Stimulated activated CD4-positive, alpha-beta T cell treated with anti-CD3 and anti-CD28 coated beads, Interleukin-4, amount 100 ng/mL, for 24 hours (primary cell): ENCODE measurements at regions not wholly inside any gene's neighbourhood (a gene's known extent, or its start where the extent isn't known, plus 50 kb on each side); places are given as distances from the start of the nearest gene placed in this dataset.

Experiments
- DNase-seq: peaks from one replicate; pipeline ENCODE4 v3.0.0-alpha.2; 2020

DNA sequence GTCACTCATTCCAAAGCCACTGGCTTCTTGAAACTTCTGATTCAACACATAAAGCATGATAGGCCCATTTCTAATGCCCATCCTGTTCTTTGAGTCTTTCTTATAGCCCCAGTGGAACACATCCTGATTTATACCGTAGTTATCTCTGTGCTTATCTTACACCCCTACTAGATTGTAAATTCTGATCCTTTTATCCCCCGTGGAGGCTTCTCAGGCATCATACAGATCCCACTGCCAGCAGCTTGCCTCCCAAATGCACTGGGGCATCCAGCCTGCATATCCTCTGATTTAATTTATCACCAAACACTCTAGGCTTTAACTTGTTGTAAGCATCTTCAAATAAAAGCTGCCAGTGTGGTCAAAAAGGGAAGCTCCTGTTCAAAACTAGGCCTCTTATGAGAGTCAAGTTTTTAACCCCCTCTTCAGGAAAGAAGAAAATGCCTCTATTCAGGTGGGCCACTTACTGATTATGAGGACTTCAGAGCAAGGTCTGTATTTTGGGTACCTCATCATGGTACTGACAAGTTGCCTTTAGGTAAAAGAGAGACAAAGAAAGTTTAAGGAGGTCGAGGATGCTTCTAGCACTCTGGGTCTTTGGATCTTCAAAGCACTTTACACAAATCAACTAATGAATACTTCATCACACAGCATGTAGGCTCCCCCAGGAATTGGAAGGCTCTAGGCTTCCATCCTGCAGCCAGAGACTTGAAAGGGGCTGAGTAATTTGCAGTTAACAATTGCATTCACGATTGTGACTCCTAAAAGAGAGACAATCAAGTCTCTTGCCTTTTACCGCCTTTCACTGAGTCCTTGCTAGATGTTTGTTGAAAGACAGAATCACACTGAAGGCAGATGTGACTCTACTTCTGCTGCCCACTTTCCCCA lies 95.8 kb upstream of the LDB2 start:
- no peak for DNase-seq

- DNase-seq: no peak
Observed at GRCh38 chr4:16992566-16993225, 94.3 kb upstream of the LDB2 start.

DNA sequence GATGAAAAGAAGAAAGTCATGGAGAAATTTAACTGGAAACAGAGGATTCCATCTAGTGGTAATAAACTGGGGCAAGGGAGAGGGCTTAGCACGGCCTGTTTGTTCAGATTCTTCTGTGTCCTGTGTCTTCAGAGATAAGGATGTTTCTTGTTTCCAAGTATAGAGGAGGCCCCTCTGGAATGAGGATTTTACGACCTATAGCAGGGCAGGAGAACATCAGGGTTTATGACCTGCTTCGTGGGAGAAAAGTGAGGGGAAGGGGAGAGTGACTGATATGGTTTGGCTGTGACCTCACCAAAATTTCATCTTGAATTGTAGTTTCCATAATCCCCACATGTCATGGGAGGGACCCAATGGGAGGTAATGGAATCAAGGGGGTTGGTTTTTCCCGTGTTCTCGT lies 93.0 kb upstream of the LDB2 start:
- DNase-seq: no peak

DNA sequence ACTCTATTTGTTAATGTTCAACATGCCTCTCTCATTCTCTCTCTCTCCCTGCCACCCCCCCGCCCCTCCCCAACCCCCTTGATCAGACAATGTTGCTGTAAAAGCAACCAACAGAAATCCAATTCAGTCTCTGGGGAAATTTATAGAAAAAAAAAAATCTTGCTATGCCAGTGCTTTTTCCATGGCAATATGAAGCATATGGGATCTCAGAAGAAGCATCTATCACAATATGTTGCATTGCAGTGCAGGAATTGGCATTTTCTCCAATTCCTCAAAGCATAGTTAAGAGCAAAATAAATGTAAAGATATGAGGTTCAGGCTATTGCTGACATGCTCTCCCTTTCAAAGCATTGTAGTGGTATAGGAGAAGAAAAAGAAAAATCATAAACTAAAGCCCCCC lies 90.9 kb upstream of the LDB2 start:
- DNase-seq: no peak

DNA sequence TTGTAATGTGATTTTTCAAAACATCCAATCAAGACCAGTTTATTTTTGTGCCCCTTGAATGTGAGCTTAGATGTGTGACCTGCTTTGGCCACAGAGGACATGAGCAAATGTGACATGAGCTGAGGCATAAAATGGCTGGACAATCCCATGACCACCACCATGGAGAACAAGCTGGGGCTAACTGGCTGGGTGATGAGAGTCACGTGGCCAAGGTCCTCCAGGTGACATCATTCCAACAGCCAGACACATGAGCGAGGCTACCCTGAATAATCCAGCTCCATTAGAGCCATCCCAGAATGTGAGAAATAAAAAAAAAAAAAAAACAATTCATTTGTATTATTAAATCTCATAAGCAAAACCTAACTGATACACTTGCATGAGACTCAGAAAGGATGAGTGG lies 90.4 kb upstream of the LDB2 start:
- no peak for DNase-seq

GRCh38 chr4:16977081-16977480 lies 78.6 kb upstream of the LDB2 start:
- no peak for DNase-seq

DNA sequence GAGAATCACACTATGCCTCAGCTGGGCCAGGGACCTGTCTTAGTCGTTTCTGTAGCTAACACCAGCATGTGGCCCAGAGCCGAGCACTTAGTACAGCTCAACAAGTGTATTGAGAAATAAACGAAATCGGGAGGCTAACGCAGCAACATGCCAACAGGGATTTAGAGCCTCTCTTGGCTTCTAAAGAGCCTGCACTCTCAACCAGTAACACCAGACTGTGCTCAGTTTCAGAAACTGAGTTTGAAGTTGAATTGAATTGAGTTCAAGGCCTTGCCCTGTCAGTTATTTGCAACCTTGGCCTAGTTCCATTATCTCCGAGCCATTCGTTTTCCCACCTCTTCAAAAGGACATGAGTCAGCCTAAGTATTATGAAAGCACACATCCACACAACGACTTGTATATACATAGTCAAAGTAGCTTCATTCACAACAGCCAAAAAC lies 71.3 kb upstream of the LDB2 start:
- no peak for DNase-seq

DNA sequence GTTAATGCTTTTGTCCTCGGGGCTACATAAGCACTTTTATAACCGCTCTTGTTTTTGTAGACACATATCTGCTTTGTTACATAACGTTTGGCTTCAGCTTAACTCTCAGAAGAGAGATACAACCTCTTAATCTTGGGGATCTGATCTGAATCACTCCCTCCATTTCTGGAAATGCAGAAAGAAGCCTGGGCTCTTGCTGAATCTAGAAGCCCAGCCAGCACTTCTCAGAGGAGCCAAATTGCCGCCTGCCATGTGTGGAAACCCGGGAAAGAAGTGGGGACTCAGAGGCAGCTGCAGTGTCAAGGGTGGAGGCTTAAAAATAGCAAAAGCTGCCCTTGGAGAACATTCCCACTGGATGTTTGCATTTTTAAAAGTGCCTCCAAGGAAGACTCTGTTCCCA lies 69.3 kb upstream of the LDB2 start:
- no peak for DNase-seq

DNA sequence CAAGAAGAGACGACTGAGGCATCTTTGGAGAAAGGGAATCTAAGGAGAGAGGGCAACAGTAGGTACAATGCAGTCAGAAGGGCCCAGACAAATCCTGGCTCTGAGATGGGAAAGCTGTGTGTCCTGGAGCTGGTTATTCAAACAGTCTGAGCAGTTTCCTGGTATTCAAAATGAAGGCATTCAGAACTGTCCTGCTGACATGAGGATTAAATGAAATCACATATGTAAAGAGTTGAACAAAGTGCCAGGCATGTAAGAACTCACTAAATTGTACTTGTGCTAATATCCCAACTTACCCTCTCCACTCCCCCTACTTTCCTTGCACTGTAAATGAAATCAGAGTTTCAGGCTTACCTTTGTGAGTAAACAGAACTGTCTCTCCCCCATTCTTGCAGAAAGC lies 60.9 kb upstream of the LDB2 start:
- DNase-seq: no peak

- no peak for DNase-seq
Observed at GRCh38 chr4:16952896-16953630, 54.6 kb upstream of the LDB2 start.

GRCh38 chr4:16952462-16952871 lies 54.0 kb upstream of the LDB2 start:
- DNase-seq: no peak
